Lower leg skin (tissue), 4 donors: ENCODE measurements at regions not wholly inside any gene's neighbourhood (a gene's known extent, or its start where the extent isn't known, plus 50 kb on each side); places are given as distances from the start of the nearest gene placed in this dataset.

Source experiments
- DNase-seq, 2 donors: peaks; one replicate each; pipeline ENCODE4 v3.0.0-alpha.2; 2019; ENCODE audit warnings: low spot score in 2 of 2
- H3K4me3 ChIP-seq: fragments of 200-600 bp; sonication (generic); 2 replicates; pipeline ENCODE4 v1.5.1; 2017; ENCODE audit warnings: mild to moderate bottlenecking, low read depth; ENCODE audit not compliant: poor library complexity, severe bottlenecking
- CTCF ChIP-seq, 3 donors: fragments of 450-650 bp; IDR thresholded peaks; one replicate each; pipeline ENCODE4 v1.5.1; 2016; ENCODE audit warnings: antibody characterized with exemption in 3 of 3, mild to moderate bottlenecking in 3 of 3, moderate library complexity in 2 of 3
- POLR2A ChIP-seq, 2 donors: fragments of 450-650 bp; IDR thresholded peaks; one replicate each; pipeline ENCODE4 v1.6.1; 2016 to 2017; ENCODE audit warnings: antibody characterized with exemption in 2 of 2, mild to moderate bottlenecking in 1 of 2, moderate library complexity in 1 of 2
- WGBS, 2 donors: methylation state at CpG; one replicate each; pipeline ENCODE4 v1.1.5; 2018; 5-methylcytosine and 5-hydroxymethylcytosine counted together
- intact Hi-C: fragments of 100-400 bp; cut with DNase I; formaldehyde crosslinking; loops from one replicate; pipeline ENCODE4 v1.15.0; 2023; ENCODE audit warnings: low total_unique reads

GRCh38 chr4:186948361-186949242 lies 224.9 kb upstream of the FAT1 start:
- TF ChIP-seq POLR2A (IDR thresholded peaks at IDR 0.05) (no peak), CTCF (IDR thresholded peaks at IDR 0.05) (no peak)
- no peak overlapping the region for H3K4me3 ChIP-seq
- intact Hi-C loops, result no loop called here
- WGBS, 2 donors, result 34 to 40% methylated on average over 14 of the region's 14 CpGs
- DNase-seq, result no peak

GRCh38 chr4:186949847-186950246 lies 226.2 kb upstream of the FAT1 start:
- WGBS, 2 donors, result 93 to 94% methylated on average over 6 of the region's 6 CpGs
- intact Hi-C loops, result no loop called here
- H3K4me3 ChIP-seq, result no peak overlapping the region
- no peak for TF ChIP-seq CTCF (IDR thresholded peaks at IDR 0.05)
- no peak for DNase-seq

GRCh38 chr4:186952709-186953108 lies 229.1 kb upstream of the FAT1 start:
- no peak overlapping the region for H3K4me3 ChIP-seq
- no peak for DNase-seq
- intact Hi-C loops, result no loop called here
- 83 to 86% methylated on average over 3 of the region's 3 CpGs for WGBS, 2 donors
- TF ChIP-seq POLR2A (IDR thresholded peaks at IDR 0.05), result no peak
- no peak for TF ChIP-seq CTCF (IDR thresholded peaks at IDR 0.05)

- no peak overlapping the region for H3K4me3 ChIP-seq
- no peak for TF ChIP-seq POLR2A (IDR thresholded peaks at IDR 0.05)
- no peak for TF ChIP-seq CTCF (IDR thresholded peaks at IDR 0.05)
- intact Hi-C loops, result no loop called here
- WGBS, 2 donors, result 65 to 73% methylated on average over 13 of the region's 13 CpGs
- no peak for DNase-seq
Observed at GRCh38 chr4:186953599-186954260, 230.1 kb upstream of the FAT1 start.

- TF ChIP-seq POLR2A (IDR thresholded peaks at IDR 0.05) (no peak), CTCF (IDR thresholded peaks at IDR 0.05) (no peak)
- no peak overlapping the region for H3K4me3 ChIP-seq
- DNase-seq, result no peak
- WGBS, 2 donors, result 65 to 76% methylated on average over 5 of the region's 5 CpGs
- intact Hi-C loops, result no loop called here
Observed at GRCh38 chr4:186954509-186954908, 230.9 kb upstream of the FAT1 start.
